Right cardiac atrium (tissue), 5 donors: ENCODE measurements at regions not wholly inside any gene's neighbourhood (a gene's known extent, or its start where the extent isn't known, plus 50 kb on each side); places are given as distances from the start of the nearest gene placed in this dataset.
"Not testable (repeated sequence)": the region's sequence is repeated elsewhere in the genome, so short reads cannot be mapped to it uniquely, and the experiment has no call there.

Experiments
- ATAC-seq, 2 donors: fragments of 200-7000 bp; cut with Tn5 transposase; one replicate each; pipeline versions ENCODE4 v1.8.0 to v1.9.1; 2020; ENCODE audit warnings: moderate library complexity in 2 of 2, mild to moderate bottlenecking in 1 of 2
- DNase-seq, 3 donors: peaks; one replicate each; pipeline ENCODE4 v3.0.0-alpha.2; 2020
- H3K27ac ChIP-seq: one replicate; pipeline ENCODE4 v1.5.1; 2013; ENCODE audit warnings: mild to moderate bottlenecking, low read length, control low read depth, moderate library complexity
- H3K27me3 ChIP-seq: one replicate; pipeline ENCODE4 v1.6.1; 2013; ENCODE audit not compliant: control insufficient read depth, insufficient read depth
- H3K4me1 ChIP-seq: one replicate; pipeline ENCODE4 v1.6.1; 2013; ENCODE audit warnings: low read length; ENCODE audit not compliant: control insufficient read depth, insufficient read depth
- H3K4me3 ChIP-seq: one replicate; pipeline ENCODE4 v1.5.1; 2013; ENCODE audit warnings: low read length, control low read depth
- H3K9me3 ChIP-seq: one replicate; pipeline ENCODE4 v1.6.1; 2013; ENCODE audit warnings: low read length; ENCODE audit not compliant: control insufficient read depth
- WGBS: extraction: QIAGEN DNeasy Blood & Tissue Kit; methylation state at CpG from one replicate; pipeline ENCODE4 v1.1.7; 2013; 5-methylcytosine and 5-hydroxymethylcytosine counted together
- intact Hi-C, 4 donors: fragments of 100-400 bp; cut with DNase I; formaldehyde crosslinking; loops; one replicate each; pipeline versions ENCODE4 v1.11.0 to v1.14.0; 2022 to 2023
- donor health status: healthy with polysubstance abuse.
- donor health status: DM: no; HTN: yes; CAD: no.
- donor health status: DM: no; HTN: no; CAD: no.
- donor health status: DM: no; HTN: yes; CAD: no; lungs with severe emphysema.
- donor health status: DM: yes; HTN: yes; CAD: no.

DNA sequence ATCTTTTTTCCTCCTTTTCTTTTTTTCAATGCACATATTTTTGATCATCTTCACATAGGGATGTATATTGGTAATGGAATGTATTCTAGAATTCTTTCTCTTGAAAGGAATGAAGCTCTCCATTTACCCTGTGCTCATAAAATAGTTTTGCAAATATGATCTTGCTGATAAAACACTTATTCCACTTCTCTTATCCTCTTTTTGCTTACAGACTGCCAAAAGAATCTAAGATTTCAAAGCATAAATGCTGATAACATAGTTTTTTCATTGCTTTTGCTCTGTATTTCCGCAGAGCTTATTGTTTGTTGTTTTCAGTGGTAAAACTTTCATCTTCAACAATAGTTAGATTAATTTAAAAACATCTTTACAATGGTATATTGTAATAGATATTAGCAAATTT lies 350.5 kb downstream of the PAX1 start:
- DNase-seq (no peak), ATAC-seq (no peak)
- no peak overlapping the region for H3K27ac ChIP-seq
- no peak overlapping the region for H3K4me3 ChIP-seq
- WGBS = 59% methylated on average over 1 of the region's 1 CpG
- H3K27me3 ChIP-seq = no peaks in the 10 kb centered on the region
- no peaks in the 10 kb centered on the region for H3K9me3 ChIP-seq
- no peaks in the 10 kb centered on the region for H3K4me1 ChIP-seq
- intact Hi-C loops = no loop called here

DNA sequence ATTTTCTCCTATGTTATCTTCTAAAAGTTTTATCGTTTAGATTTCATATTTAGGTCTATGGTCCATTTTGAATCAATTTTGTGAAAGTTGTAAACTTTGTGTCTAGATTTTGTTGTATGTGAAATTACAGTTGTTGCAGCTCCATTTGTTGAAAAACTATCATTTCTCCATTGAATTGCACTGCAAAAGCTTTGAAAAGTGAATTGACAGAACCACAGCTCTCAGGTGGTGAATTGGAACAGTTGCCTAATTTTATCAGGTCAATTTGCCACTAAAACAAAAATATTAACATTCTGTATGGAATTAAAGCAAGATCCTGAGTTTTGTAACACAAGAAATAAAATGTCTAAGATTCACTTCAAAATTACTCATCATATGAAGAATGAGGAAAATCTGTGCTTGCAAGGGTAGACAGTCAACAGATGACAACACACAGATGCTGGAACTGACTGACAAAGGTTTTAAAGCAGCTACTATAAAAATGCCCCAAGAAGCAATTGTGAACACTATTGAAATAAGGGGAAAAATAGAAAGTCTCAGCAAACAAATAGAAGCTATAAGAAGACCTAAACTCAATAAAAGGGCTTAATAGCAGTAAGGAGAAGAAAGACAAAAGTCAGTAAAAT lies 346.7 kb downstream of the PAX1 start:
- Histone ChIP-seq H3K27me3 (no peaks in the 10 kb centered on the region), H3K4me1 (no peaks in the 10 kb centered on the region), H3K9me3 (no peaks in the 10 kb centered on the region), H3K27ac (no peak overlapping the region), H3K4me3 (no peak overlapping the region)
- ATAC-seq = no peak
- no peak for DNase-seq
- WGBS = 82% methylated on average over 1 of the region's 1 CpG
- intact Hi-C loops = no loop called here

DNA sequence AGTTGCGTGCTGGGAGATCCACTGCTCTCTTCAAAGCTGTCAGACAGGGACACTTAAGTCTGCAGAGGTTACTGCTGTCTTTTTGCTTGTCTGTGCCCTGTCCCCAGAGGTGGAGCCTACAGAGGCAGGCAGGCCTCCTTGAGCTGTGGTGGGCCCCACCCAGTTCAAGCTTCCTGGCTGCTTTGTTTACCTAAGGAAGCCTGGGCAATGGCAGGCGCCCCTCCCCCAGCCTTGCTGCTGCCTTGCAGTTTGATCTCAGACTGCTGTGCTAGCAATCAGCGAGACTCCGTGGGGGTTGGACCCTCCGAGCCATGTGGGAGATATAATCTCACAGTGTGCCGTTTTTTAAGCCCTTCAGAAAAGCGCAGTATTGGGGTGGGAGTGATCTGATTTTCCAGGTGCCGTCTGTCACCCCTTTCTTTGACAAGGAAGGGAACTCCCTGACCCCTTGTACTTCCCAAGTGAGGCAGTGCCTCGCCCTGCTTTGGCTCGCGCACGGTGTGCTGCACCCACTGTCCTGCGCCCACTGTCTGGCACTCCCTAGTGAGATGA lies 340.6 kb downstream of the PAX1 start:
- 45% methylated on average over 13 of the region's 13 CpGs for WGBS

DNA sequence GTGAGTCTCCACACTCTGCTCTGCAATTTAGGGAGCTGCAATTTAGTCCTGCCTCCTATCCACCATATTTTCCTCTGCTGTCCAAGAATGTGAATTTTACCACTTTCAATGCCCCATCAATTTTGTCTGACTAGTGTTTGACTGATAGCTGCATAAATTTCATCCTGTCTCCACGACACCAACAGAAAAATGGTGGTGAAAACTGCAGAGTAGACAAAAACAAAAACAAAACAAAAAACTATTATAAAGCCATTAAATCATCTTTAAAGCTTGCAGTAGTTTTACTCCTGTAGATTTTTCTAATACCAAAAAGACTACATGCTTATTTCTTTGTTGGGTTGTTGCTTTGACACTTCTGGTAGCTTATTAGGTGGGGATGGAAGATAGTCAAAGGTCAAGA lies 322.0 kb downstream of the PAX1 start:
- Histone ChIP-seq H3K27ac (no peak overlapping the region), H3K4me3 (no peak overlapping the region), H3K4me1 (no peaks in the 10 kb centered on the region), H3K27me3 (no peaks in the 10 kb centered on the region), H3K9me3 (no peaks in the 10 kb centered on the region)
- intact Hi-C loops = no loop called here
- ATAC-seq (no peak), DNase-seq (no peak)
- WGBS = 49% methylated on average over 1 of the region's 1 CpG

More for the DNA sequence above, 340.6 kb downstream of the PAX1 start:
- H3K27ac ChIP-seq, H3K9me3 ChIP-seq, intact Hi-C loops, H3K27me3 ChIP-seq, H3K4me1 ChIP-seq, ATAC-seq, H3K4me3 ChIP-seq: not testable (repeated sequence)
- DNase-seq = peak in 1 of 3 donors; percentile 38

DNA sequence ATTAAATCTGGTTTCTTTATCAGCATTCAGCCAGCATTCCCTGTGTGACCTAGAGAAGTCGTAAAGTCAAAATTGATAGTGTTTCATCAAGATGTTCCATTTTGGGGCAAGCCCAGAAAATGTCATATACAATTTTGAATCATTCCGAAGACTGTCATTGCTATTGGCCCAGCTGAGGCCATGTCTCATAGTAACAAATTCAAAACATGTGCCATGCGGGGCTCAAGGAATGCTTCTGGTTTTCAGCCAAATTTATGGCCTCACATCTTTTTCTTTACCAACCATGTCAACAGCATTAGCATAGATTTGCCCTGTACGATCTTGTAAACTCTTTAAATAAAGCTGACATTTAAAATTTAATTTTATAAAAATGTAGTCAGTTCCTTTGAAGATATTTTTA lies 314.7 kb downstream of the PAX1 start:
- no peak for ATAC-seq
- 80% methylated on average over 4 of the region's 4 CpGs for WGBS
- no peaks in the 10 kb centered on the region for H3K9me3 ChIP-seq
- intact Hi-C loops = no loop called here
- H3K27me3 ChIP-seq = no peaks in the 10 kb centered on the region
- H3K4me3 ChIP-seq = no peak overlapping the region
- DNase-seq = no peak
- H3K4me1 ChIP-seq = no peaks in the 10 kb centered on the region
- H3K27ac ChIP-seq = no peak overlapping the region

DNA sequence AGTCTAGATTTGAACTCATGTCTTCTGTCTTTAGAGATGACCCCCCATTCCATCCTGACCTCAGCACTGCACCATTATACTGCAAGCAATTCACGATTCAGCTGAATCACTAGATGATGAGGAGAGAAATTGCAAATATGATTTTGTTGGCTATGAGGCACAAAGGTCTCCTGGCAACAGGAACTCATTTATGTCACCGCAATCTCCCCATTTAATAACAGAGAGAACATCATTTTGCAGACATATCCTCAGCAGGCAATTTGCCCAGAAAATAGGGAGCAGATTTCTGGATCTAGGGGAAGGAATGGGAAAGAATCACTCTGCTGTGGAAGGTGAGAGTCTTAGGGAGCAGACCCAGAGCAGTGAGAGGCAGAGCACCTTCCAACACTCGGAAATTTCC lies 303.0 kb downstream of the PAX1 start:
- Histone ChIP-seq H3K27ac (no peak overlapping the region), H3K4me3 (no peak overlapping the region), H3K27me3 (no peaks in the 10 kb centered on the region), H3K4me1 (no peaks in the 10 kb centered on the region), H3K9me3 (no peaks in the 10 kb centered on the region)
- intact Hi-C loops = loop anchor here in 1 of 4 donors (10.0 kb wide), 1 partner anchor 666 kb away; no protein-coding TSS in a partner anchor
- ATAC-seq = no peak
- WGBS = 76% methylated on average over 3 of the region's 3 CpGs
- DNase-seq = no peak

DNA sequence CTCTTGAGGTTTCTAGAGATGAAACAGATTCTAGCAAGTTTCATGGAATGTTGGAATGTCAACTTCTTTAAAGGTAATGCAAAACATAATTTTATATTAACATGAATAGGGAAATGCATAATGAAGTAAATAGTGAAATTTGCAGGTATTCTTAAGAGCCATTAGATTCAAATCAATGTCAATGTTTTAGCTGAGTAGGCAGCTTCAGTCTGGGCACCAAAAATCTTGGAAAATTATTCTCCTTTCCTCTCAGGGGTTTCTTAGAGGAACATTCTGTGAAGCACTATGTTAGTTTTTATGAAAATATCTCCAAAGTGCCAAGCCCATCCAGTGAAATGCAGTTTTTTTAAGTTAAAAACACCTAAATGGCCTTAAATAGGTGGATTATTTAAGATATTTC lies 300.8 kb downstream of the PAX1 start:
- no peaks in the 10 kb centered on the region for H3K27me3 ChIP-seq
- no peak overlapping the region for H3K4me3 ChIP-seq
- ATAC-seq = no peak
- H3K9me3 ChIP-seq = no peaks in the 10 kb centered on the region
- intact Hi-C loops = loop anchor here in 1 of 4 donors (10.0 kb wide), 1 partner anchor 668 kb away; no protein-coding TSS in a partner anchor
- H3K27ac ChIP-seq = no peak overlapping the region
- no peaks in the 10 kb centered on the region for H3K4me1 ChIP-seq
- no peak for DNase-seq

DNA sequence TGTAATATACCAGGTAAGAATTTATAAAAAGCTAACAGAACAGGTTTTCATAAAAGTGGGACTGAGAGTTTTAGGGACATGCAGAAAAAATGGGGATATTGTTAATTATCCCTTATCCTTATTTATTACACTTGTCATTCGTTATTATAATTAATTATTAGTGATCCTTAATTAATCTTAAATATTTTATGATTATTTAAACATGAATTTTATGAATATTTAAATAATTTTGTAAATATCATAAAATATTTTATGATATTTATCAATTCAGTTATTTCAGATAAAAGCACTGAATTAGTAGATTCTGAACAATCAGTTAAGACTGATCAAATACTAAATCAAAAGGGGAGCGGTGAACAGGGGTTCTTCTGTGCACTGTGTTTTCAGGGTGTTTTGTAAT lies 300.1 kb downstream of the PAX1 start:
- no peaks in the 10 kb centered on the region for H3K9me3 ChIP-seq
- H3K4me3 ChIP-seq = no peak overlapping the region
- intact Hi-C loops = loop anchor here in 1 of 4 donors (10.0 kb wide), 1 partner anchor 669 kb away; no protein-coding TSS in a partner anchor
- DNase-seq (no peak), ATAC-seq (no peak)
- WGBS = 62% methylated on average over 2 of the region's 2 CpGs
- no peak overlapping the region for H3K27ac ChIP-seq
- no peaks in the 10 kb centered on the region for H3K4me1 ChIP-seq
- no peaks in the 10 kb centered on the region for H3K27me3 ChIP-seq

DNA sequence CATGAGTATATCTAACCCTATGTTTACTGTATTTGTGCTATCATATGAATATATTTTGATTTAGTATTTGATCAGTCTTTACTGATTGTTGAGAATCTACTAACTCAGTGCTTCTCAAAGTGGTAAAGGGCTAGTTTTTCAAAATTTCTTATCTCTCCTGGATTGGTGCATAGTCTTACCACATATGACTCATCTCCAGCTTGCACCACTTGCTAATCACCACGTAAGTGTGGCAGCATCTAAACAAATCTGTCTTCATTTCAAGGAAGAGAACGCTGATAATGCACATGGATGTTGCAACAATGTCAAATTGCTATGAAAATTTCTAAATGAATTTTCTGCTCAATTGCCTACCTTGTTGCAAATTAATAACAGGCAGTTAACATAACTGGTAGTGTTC lies 299.5 kb downstream of the PAX1 start:
- DNase-seq (no peak), ATAC-seq (no peak)
- WGBS = 41% methylated on average over 2 of the region's 2 CpGs
- intact Hi-C loops = loop anchor here in 1 of 4 donors (10.0 kb wide), 1 partner anchor 670 kb away; no protein-coding TSS in a partner anchor
- Histone ChIP-seq H3K4me3 (no peak overlapping the region), H3K4me1 (no peaks in the 10 kb centered on the region), H3K9me3 (no peaks in the 10 kb centered on the region), H3K27ac (no peak overlapping the region), H3K27me3 (no peaks in the 10 kb centered on the region)

DNA sequence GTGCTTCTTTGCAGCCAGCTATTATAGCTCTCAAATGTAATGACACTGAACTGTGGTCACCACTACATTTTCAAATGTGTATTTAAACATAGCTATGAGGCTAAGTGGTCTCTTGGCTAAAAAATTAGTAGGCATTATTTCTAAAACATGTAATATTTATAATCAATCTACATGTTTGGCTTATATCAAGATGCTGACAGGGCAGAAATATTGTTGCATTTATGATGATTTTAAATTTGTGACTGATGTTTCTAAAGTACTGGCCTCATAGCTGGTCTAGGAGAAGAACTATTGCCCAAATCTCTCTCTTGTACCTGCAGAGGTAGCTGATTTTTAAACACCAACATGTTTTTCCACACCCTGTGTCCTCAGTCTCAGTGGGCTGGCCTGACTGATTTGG lies 298.2 kb downstream of the PAX1 start:
- Histone ChIP-seq H3K27me3 (no peaks in the 10 kb centered on the region), H3K4me1 (no peaks in the 10 kb centered on the region), H3K4me3 (no peak overlapping the region), H3K27ac (no peak overlapping the region), H3K9me3 (no peaks in the 10 kb centered on the region)
- ATAC-seq = no peak
- no peak for DNase-seq
- intact Hi-C loops = loop anchor here in 1 of 4 donors (10.0 kb wide), 1 partner anchor 671 kb away; no protein-coding TSS in a partner anchor

DNA sequence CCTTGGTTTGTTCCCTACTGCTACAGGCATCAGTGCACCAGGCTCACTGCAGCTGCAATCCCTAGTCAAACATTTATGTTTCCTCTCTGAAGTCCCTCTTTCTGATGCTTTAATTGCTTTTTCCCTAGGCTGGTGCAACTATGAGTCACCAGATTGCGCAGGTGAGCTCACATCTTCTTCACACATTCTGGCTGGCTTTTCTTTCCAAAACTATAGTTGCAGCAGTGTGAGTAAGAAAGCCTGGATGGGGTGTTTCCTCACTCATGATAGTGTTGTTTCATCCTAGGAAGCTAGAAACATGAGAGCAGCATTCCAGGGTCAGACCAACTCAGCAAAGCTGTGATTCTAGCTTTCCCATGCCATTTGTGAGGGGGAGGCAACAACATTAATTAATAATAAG lies 296.4 kb downstream of the PAX1 start:
- 56% methylated on average over 1 of the region's 1 CpG for WGBS
- DNase-seq (no peak), ATAC-seq (no peak)
- no peak overlapping the region for H3K4me3 ChIP-seq
- H3K27ac ChIP-seq = no peak overlapping the region
- H3K27me3 ChIP-seq = no peaks in the 10 kb centered on the region
- no peaks in the 10 kb centered on the region for H3K9me3 ChIP-seq
- no peaks in the 10 kb centered on the region for H3K4me1 ChIP-seq
- intact Hi-C loops = loop anchor here in 1 of 4 donors (10.0 kb wide), 1 partner anchor 673 kb away; no protein-coding TSS in a partner anchor
